GM19467 (cell line): ENCODE measurements at regions not wholly inside any gene's neighbourhood (a gene's known extent, or its start where the extent isn't known, plus 50 kb on each side); places are given as distances from the start of the nearest gene placed in this dataset.

Experiments used
- ATAC-seq: cut with Tn5 transposase; IDR thresholded peaks from one replicate; pipeline ENCODE4 v1.9.1; 2021; ENCODE audit warnings: mild to moderate bottlenecking, moderate library complexity; ENCODE audit not compliant: unreplicated experiment

DNA sequence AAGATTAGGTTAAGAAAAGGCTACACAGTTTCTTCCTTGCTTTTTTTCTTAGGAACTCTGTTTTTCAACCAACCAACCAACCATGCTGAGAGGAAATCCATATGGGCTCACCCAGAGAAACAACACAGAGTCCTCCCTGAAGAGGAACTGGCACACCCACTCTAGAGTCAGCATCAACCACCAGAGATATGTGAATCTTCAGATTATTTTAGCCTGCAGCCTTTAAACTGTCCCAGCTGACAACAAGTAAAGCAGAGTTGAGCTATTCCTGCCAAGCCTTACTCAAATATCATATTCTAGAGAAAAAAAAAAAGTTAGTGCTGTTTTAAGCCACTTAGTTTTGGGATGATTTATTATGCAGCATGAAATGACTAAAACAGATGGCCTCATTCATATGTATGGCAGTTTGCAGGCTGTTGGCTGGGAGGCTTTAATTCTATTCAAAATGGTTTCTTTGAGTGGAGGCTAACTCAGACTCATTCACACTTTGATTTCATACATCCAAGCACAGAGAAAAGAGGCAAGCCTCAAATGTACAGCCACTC lies 1637.7 kb upstream of the LRRTM1 start:
- ATAC-seq: no peak

DNA sequence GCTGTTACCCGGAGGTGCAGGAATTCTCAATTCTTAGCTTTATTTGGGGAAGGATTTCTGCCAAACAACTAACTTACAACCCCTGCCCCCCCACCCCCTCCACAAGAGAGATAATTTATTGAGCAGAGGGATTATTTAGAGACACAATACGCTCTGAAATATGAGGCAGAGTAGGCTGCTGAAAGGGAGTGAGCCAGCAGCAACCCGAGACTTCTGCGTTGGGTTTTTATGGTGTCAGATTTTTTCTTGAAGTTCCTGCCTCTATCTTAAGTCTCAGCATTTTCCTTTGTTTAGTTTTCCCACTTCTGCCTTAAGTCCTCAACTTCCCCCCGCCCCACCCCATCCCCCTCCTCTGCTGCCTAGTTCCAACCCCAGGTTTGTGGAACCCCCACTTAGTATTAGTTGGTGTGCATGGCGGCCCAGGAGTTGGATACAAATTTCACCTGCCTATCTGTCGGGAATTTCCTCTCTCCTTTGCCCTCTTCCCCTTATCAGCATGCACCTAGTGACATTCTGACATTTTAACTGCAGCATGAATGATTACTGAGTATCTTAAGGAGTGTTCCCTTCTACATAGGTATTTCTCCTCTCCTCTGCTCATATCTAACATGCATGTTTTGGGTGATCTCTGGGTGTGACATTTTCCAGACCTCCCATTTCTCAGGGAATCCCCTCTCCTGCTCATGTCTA lies 1635.9 kb upstream of the LRRTM1 start:
- ATAC-seq: no peak

DNA sequence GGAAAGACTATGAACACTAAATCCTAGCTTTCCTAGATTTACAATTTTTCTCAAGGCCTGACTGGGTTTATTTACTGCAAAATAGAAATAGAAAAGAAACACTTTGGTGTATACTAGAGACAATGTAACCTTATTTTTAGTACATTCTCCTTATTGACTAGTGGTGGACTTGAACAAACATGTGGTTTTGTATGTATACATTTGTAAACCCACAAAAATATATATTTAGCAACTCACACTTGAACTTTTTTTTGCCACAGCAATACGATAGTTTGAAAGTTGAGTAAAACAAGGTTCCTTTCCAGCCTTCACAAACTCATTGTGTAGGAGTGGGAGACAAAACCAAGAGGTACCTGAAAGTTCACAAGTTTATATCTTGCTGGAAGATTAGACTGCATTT lies 1633.4 kb upstream of the LRRTM1 start:
- ATAC-seq: no peak

DNA sequence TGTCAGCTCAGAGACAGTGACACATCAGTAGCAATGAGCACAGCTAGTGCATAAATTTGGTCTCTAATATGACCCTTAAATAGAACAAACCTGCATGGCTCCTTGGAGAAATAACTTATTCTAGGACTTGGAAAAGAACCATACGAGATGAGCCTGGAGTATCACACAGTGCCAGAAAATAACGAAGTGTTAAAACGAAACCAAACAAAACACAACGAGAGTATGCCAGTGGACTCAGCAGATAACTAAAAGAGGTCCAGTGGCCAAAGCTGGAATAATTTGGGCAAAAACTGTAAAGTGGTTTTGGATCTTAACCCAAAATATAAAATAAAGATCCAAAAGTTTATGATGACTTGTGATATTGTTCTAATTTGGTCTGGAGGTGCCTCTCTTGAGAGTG lies 1599.0 kb upstream of the LRRTM1 start:
- no peak for ATAC-seq

DNA sequence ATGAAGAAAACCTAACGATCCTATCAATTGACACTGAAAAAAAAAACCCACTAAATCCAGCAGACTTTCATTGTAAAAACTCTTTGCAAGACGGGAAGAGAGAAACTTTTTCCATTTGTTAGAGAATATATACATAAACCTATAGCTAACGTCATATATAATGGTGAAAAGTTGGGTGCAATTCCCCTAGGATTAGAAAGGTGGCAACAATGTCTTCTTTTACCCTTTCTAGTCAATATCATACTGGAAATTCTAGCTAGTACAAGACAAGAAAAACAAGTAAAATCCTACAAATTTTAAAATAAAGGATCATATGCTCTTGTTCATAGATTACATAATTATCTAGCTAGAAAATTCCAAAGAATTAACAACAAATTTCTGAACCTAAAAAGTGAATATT lies 1596.5 kb upstream of the LRRTM1 start:
- no peak for ATAC-seq

DNA sequence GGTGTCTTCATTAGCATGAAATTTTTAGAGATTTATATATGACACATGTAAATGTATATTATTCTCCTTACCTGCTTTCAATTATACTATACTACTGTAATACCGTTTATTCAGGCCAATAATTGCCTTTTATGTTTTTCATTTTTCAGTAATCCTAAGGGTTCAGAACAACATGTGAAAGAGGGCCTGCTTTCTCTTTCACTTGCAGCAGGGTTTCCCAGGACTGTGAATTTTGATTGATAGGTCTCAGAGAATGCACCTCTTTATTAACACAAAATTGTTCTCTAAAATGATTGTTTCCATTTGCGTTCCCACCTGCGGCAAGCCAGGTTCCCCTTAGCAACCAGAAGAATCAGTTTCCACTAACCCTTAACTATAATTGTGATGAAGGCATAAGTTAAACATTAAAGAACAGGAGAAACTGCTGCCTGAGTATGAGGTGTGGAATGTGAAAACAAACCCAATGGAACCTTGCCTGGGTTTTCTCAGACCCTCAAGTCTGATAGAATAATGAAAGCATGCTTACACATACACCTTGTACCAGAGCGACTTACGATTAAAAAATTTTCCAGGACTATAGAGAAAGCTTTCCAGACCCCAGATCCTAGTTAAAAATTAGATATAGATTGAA lies 1591.2 kb upstream of the LRRTM1 start:
- no peak for ATAC-seq

DNA sequence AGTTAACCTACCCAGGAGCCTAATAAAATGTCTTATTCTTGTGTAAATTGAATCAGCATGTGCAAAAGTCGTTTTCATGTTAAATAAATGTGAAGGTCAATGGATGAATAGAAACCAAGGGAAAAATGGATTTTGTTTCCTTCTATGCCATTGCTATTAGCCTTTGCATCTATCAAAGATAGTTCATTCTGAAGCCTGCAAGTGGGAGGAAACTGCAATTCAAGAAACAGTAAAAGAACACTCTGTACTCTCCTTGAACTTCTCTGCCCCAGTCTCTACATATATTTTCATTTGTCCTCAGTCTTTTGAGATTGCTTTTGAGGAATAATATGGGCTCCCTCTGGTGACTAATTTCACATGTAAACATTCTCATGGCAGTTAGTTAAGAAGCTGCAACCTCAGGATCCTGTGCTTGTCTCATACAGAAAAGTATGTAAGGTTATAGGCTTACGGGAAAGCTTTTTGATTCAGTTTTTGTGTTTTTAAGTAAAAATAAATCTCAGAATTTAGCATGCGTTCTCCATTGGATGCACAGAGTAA lies 1590.0 kb upstream of the LRRTM1 start:
- ATAC-seq: no peak

DNA sequence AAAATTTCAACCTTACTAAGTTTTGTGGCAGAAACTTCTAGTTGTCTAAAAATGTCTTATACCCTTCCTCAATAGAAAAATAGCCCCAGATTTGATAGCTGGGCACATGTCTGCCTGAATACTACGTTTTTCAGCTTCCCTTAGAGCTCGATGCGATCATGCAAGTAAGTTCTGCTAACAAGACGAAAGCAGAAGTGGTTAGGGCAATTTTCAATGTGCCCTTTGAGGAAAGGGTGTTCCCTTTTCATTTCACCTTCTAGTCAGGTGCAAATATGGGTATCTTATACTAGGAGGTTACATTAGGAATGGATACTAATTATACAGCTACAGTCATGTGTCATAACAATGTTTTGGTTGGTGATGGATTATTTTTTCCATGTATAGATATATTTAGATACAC lies 1572.1 kb upstream of the LRRTM1 start:
- no peak for ATAC-seq

DNA sequence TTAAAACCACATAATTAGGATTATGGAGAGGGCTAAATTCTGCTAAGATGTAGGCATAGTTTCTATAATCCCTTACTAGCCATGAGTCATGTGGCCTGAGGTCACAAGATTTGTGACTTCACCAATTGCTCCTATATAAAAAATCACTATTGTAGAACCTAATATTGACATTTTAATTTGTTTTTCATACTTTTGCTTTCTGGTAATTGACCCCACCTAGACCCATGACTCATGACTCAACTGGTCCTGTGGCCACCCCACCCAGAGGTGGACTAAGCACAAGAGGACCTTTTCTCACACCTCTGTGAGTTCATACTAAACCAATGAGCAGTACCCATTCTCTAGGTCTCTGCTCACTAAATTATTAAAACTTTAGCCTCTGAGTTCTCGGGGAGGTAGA lies 1567.5 kb upstream of the LRRTM1 start:
- no peak for ATAC-seq

DNA sequence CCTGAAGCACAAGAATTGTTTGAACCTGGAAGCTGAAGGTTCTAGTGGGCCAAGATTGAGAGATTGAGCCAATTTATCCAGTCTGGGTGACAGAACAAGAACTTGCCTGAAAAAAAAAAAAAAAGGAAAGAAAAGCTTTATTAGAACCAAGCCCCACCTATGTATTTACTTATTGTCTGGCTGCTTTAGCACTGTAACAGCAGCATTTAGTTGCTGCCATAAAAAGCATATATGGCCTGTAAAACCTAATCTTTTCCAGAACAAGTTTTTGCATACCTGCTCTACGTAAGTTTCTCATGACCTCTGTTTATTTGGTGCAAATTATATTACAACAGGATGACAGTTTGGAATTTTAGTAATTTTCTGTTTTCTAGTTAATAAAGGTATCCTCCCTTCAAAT lies 1565.6 kb upstream of the LRRTM1 start:
- ATAC-seq: no peak

DNA sequence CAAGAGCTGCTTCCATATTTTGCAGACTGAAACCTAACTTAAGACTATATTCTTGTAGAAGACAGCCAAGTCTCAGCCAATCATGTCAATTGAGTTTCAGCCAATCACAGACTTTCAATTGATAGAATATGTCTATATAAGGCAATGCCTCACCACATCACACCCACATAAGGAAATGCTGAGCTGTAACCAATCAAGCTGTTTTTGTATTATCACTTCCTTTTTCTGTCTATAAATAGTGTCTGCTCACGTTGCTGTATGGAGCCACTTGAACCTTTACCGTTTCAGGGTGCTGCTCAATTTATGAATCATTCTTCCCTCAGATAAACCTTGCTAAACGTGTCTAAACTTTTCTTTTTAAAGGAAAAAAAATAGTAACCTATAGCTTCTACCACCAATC lies 1554.4 kb upstream of the LRRTM1 start:
- ATAC-seq: no peak

DNA sequence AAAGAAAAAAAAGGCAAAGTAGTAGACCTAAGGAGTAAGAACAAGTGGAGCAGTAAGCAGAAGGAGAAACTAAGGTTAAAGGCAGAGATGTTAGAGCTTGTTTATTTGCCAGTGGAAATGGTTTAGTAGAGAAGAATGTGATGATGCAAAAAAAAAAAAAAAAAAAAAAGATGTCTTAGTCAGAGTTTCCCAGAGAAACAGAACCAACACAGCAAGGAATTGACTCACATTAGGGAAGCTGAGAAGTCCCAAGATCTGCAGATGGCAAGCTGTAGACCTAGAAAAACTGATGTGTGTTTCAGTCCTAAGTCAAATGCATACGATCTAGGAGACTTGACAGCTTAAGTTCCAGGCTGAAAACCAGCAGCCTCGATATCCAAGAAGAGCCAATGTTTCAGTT lies 1548.8 kb upstream of the LRRTM1 start:
- ATAC-seq: no peak

DNA sequence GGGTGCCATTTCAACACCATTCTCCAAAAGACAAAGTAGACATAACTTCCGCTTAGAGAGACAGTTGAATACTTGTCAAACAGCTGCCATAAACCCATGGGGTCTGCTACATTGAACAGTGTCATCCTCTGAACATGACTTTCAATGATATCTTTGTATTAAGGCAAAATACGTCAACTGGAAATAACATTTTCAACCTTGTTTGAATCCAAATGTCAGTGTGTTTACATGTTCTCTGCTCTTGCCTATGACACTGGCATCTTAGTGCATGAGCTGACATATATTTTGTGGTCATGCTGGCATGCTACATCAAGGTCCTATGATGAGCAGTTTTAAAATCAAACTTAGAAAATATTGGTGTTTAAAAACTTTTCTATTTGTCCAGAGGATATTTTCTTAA lies 1548.1 kb upstream of the LRRTM1 start:
- no peak for ATAC-seq

DNA sequence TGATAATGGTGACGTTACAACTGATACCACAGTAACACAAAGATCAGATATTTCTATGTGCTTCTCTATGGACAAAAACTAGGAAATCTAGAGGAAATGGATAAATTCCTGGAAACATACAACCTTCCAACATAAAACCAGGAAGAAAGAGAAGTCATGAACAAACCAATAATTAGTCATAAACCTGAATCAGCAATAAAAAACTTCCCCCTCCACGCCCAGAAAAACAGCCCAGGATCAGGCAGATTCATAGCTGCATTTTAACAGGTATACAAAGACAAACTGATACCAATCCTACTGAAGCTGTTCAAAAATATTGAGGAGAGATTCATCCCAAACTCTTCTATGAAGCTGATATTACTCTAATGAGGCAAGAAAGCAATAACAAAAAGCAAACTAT lies 1535.2 kb upstream of the LRRTM1 start:
- no peak for ATAC-seq

DNA sequence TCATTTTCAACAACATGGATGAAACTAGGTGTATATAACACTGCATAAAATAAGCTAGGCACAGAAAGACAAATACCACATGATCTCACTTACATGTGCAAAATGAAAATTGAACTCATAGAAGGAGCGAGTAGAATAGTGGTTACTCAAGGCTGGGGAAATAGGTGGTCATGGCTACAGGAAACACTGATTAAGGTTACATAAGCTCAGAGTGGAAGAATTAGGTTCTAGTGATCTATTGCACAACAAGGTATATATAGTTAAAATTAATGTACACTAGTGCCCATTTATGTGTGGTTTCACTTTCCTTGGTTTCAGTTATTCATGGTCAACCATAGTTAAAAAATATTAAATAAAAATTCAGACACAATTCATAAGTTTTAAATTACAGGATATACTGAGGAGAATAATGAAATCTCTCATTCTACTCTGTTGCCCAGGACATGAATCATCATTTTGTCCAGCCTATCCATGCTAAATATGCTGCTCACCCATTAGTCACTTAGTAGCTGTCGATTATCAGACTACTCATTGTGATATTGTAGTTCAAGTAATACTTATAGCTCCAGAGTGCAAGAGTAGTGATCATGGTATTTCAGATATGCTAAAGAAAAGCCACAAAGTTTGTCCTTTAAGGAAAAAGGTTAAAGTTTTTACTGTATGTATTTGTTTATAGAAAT lies 1530.9 kb upstream of the LRRTM1 start:
- no peak for ATAC-seq

DNA sequence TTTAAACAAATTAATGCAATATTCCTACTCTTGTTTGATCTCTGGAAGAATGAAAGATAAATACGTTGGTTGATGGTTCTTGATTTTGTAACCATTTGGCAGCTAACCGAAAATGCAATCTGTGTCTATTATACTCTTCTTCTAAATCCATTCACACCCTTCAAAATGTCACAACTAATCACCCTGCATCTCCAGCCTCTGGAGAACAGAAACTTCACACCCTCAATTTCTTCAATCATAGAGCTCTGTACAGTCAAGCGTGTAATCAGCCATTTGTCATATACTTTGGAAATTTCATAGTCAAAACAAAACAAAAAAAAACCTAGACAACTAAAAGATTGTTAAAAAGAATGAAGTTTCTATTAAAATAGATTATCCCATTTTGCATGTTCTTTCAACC lies 1482.3 kb upstream of the LRRTM1 start:
- ATAC-seq: no peak

DNA sequence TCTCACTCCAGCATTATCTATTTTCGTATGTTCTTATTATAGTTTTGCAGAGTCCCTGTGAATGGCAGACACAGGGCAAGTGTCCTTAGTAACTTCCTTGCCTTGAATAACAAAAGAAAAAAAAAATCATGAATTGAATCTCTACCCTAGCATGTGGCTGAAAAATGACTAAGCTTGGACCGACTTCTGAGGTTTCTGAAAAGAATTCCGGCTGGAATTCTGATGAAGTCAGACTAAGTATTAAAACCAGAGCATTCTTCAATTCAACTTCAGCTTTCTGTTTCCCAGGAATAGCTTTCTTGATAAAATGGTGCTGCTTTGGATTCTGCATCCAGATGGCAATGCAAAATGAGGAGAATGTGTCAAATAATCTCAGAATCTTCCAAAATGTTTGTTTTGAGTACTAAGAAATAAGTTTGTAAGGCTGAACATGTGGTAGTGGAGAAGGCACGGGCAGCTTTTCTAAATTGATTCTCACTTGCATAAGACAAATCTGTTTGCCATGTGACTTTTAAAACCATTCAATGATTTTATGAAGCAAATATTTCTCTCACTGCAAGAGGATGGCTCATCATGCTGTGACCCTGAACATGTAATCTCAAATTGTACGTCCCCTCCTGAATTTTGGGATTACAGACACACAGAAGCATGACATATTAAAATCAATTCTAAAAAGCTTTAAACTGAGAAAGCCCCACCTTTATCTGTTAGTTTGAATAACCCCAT lies 1462.8 kb upstream of the LRRTM1 start:
- no peak for ATAC-seq

DNA sequence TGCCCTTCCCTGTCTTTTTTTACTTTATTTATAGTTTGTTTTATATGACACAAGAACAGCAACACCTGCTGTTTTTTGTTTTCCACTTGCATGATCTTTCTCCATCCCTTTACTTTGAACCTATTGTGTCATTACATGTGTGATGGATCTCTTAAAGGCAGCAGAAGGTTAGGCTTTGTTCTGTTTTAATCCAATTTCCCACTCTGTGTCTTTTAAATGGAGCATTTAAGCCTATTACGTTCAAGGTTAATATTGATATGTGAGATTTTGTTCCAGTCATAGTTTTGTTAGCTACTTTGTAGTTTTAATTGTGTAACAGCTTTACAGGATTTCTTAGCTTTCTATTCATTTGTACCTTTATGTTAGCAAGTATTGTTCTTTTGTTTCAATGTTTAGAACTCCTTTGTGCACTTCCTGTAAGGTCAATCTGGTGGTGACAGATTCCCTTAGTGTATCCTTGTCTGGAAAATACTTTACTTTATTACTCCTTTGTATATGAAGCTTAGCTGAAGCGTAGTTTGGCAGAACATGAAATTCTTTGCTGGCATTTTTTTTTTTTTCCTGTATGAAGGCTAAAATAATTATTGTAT lies 1443.0 kb upstream of the LRRTM1 start:
- no peak for ATAC-seq

DNA sequence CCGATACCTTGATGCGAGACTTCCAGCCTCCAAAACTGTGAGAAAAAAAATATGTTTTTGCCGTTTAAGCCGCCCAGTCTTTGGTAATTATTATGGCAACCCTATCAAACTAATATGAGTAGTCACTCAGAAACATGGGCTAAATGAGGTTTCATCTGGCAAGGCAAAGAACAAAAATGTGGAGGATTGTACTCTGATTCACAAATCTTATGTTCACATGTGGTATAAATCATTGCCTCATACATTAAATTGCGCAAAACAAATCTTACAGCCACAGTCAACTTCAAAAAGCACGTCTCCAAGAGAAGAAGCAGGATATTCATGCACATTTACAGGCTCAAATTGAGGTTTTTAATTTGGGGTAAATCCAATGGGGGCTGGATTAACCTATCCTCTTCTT lies 1435.4 kb upstream of the LRRTM1 start:
- ATAC-seq: no peak

DNA sequence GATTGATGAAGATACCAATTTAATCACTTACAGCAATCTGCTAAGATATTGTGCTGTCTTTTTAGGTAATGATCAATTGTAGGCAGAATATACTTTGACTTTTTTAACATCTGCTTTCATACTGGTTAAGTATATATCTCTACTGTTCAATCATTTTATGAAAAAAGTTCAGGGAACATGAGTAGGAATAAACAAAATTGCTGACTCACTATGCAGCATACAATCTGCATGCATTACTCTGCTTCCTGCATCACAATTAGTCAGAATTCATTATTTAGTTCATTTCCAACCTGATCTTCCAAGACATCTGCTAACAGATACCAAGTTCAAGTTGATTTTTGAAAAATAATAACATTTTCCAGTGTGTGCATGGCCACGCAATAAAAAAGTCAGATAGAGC lies 1430.4 kb upstream of the LRRTM1 start:
- no peak for ATAC-seq

DNA sequence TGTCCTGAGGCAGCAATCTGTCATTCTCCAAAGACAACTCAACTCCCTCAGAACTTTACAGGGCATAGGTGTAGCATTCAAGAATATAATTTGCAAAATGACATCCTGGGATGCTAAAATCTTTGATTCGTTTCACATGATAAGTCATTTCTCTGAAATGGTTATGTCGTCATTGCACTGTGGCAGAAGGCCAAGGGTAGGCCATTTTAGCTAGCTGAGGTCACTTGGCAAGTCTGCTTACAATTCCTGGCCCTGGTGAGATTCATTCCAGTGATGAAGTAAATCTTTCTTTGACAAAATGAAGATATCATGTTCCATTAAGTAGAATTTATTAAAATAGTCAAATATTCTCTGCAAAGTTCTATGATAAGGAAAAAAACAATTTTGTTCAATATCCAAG lies 1410.3 kb upstream of the LRRTM1 start:
- no peak for ATAC-seq
